HG03175 (cell line): ENCODE measurements at regions not wholly inside any gene's neighbourhood (a gene's known extent, or its start where the extent isn't known, plus 50 kb on each side); places are given as distances from the start of the nearest gene placed in this dataset.
"Not testable (repeated sequence)": the region's sequence is repeated elsewhere in the genome, so short reads cannot be mapped to it uniquely, and the experiment has no call there.

ENCODE experiments used
- ATAC-seq: cut with Tn5 transposase; IDR thresholded peaks from one replicate; pipeline ENCODE4 v1.9.1; 2021; ENCODE audit warnings: mild to moderate bottlenecking, moderate library complexity; ENCODE audit not compliant: unreplicated experiment

DNA sequence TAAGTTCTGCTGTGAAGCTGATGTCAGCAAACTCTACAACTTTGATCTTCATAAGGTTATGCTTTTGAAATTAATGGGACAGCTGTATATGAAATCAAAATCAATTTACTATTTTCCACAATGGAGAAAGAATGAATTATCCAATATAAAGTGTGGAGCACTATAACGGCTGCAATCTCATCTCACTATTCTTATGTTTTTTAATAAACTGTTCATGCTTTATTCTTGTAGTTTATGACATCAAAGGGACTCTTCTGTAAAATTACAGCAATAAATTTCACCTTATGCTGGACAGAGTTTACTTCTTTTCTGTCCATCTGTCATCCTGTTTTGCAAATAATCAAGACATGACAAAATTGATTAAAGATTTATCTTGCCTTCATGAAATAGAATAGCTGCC lies 192.5 kb downstream of the TECRL start:
- no peak for ATAC-seq

- no peak for ATAC-seq
Observed at GRCh38 chr4:64205376-64205775, 203.9 kb downstream of the TECRL start.

DNA sequence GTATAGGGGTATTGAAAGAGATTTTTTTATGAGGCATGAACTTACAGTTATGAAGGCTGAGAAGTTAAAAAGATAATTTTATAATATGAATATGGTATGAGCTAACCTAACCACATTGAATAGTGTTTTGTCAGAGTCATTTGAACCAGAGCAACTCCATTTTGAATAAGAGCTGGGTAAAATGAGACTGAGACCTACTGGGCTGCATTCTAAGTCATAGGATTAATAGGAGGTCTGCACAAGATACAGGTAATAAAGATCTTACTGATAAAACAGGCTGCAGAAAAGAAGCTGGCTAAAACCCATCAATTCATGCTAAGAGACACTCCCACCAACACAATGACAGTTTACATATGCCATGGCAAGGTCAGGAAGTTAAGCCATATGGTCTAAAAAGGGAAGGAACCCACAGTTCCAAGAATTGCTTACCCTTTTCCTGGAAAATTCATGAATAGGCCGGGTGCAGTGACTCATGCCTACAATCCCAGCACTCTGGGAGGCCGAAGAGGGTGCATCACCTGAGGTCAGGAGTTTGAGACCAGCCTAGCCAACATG lies 209.2 kb downstream of the TECRL start:
- no peak for ATAC-seq

GRCh38 chr4:64195582-64195981 lies 213.7 kb downstream of the TECRL start:
- ATAC-seq: no peak

GRCh38 chr4:64192731-64193412 lies 216.4 kb downstream of the TECRL start:
- no peak for ATAC-seq

- no peak for ATAC-seq
Observed at GRCh38 chr4:64174247-64174882, 234.9 kb downstream of the TECRL start.

GRCh38 chr4:64166365-64166764 lies 242.9 kb downstream of the TECRL start:
- no peak for ATAC-seq

GRCh38 chr4:64158648-64159326 lies 250.5 kb downstream of the TECRL start:
- ATAC-seq: peak; percentile 88

DNA sequence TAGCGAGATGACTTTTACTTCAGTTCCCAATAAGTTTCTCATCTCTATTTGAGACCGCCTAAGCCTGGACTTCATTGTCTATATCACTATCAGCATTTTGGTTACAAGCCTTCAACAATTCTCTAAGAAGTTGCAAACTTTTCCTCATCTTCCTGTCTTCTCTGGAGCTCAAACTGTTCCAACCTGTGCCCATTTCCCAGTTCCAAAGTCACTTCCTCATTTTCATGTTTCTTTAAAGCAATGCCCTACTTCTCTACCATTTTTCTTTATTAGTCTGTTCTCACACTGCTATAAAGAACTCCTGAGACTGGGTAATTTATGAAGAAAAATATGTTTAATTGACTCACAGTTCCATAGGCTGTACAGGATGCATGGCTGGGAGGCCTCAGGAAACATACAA lies 251.9 kb downstream of the TECRL start:
- ATAC-seq: no peak

DNA sequence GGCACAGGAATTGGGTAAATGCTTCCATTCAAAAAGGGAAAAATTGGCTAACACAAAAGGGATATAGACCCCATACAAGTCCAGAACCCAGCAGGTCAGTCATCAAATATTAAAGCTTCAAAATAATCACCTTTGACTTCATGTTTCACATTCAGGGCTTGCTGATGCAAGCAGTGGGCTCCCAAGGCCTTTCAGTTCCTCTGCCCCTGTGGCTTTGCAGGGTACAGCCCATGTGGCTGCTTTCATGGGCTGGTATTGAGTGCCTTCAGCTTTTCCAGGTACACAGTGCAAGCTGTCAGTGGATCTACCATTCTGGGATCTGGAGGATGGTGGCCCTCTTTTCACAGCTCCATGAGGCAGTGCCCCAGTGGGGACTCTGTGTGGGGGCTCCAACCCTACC lies 253.0 kb downstream of the TECRL start:
- ATAC-seq: no peak

- ATAC-seq: no peak
Observed at GRCh38 chr4:64146030-64146429, 263.2 kb downstream of the TECRL start.

- no peak for ATAC-seq
Observed at GRCh38 chr4:64144994-64145393, 264.3 kb downstream of the TECRL start.

GRCh38 chr4:64130907-64131306 lies 278.3 kb downstream of the TECRL start:
- no peak for ATAC-seq

DNA sequence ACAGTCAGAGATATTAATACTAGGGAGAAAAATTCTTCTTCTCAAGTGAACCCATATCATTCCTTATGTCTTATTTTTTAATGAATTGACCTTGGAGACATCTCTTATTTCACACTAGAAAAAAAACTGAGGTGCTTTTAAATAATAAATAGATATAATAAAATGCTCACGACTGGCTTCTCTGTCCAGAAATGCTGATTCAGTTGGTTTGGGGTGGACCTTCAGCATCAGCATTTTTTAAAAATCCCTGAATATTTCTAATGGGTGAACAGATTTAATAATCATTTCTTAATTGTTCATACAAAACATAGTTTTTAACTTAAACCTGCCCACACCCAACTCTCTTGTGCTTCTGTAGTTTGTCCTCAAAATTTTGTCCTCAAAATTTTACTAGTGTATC lies 283.9 kb downstream of the TECRL start:
- ATAC-seq: no peak

GRCh38 chr4:64121803-64122202 lies 287.4 kb downstream of the TECRL start:
- no peak for ATAC-seq

DNA sequence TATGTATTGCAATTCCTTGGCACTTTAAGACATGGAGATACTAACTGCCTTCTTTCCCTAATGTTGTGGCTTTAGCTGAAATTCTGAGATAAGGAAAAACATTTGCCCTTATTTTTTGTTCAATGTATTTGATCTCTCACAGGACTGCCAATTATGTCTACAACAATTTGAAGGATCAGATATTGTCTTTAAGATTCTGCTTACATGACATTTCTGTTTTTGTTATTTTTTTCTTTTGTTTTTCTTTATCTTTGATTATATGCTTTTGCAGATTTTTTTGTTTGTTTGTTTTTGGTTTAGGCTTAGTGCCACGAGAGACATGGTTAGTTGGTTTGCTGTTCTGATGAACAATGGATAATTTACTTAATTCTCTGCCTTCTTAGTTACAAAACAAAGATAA lies 303.3 kb downstream of the TECRL start:
- ATAC-seq: no peak

GRCh38 chr4:64095398-64095797 lies 313.9 kb downstream of the TECRL start:
- no peak for ATAC-seq

- ATAC-seq: no peak
Observed at GRCh38 chr4:64079316-64079715, 329.9 kb downstream of the TECRL start.

DNA sequence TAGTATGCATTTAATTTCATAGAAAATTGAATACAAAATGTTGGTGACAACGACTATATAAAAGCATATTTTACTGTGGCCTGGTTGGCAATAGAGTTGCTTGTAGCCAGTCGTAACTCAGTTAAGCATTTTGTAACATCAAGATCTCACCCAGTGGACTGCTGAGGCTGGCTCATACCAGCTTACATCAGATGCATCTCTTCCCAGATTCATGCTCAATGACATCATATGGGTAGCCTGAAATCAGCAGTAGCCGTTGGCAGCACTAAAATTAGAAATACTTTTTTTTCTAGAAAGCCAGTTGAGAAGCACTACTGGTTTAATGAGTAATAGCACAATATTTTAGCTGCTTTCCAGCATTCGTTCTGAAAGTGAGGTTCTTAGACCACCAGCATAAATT lies 341.2 kb downstream of the TECRL start:
- no peak for ATAC-seq

DNA sequence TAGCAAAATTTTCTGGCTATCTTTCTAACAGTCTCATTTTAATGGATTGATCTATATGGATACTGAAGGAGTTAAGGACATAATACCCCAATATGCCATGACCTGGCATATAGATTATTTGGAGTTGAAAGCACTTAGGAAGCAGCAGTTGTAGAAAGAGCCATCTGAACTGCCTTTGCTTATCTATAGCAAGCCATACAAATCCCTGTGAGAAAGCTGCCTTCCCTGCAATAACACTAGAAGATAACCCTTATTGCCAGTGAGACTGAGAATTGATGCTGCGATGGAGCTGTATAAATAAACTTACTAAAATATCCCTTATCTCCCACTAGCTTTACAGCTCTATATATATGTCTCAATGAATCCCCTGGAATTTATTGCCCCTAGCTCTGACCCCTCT lies 346.3 kb downstream of the TECRL start:
- no peak for ATAC-seq

DNA sequence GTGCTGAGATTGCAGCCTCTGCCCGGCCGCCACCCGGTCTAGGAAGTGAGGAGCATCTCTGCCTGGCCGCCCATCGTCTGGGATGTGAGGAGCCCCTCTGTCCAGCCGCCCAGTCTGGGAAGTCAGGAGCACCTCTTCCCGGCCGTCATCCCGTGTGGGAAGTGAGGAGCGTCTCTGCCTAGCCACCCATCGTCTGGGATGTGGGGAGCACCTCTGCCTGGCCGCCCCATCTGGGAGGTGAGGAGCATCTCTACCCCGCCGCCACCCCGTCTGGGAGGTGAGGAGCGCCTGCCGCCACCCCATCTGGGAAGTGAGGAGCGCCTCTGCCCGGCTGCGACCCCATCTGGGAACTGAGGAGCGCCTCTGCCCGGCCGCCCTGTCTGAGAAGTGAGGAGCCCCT lies 372.2 kb downstream of the TECRL start:
- ATAC-seq: not testable (repeated sequence)

DNA sequence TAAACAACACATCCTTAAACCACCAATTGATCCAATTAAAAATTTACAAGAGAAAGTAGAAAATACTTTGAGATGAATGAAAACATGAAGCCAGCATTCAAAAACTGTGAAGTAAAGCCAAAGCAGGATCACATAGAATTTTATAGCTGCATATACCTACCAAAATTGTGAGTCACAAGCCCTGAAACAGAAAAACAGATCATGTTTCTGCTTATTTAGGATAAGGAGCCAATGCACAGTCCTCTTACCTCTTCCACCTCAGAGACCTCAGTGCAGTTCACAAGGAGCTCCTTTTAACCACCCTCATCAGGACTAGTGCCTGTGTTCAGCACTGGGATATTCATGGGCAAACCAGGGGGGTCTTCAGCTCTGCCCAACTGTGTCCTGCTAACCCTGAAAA lies 386.7 kb downstream of the TECRL start:
- no peak for ATAC-seq
